H9 (cell line): ENCODE measurements at regions not wholly inside any gene's neighbourhood (a gene's known extent, or its start where the extent isn't known, plus 50 kb on each side); places are given as distances from the start of the nearest gene placed in this dataset.

Experiments
- DNase-seq: peaks from one replicate; pipeline ENCODE4 v3.0.0-alpha.2; 2017
- H2AFZ ChIP-seq: one replicate; pipeline ENCODE4 v1.6.1; 2013; ENCODE audit warnings: mild to moderate bottlenecking, low read length, control low read depth, moderate library complexity
- H2AK5ac ChIP-seq: 2 replicates; pipeline ENCODE4 v1.6.1; 2013; ENCODE audit warnings: low read length, control low read depth, mixed read lengths; ENCODE audit not compliant: insufficient read length
- H2BK120ac ChIP-seq: one replicate; pipeline ENCODE4 v1.6.1; 2013; ENCODE audit warnings: low read depth, mild to moderate bottlenecking, low read length, control low read depth, inconsistent platforms; ENCODE audit not compliant: poor library complexity, severe bottlenecking
- H2BK12ac ChIP-seq: 2 replicates; pipeline ENCODE4 v1.6.1; 2013; ENCODE audit warnings: low read length, control low read depth, mixed read lengths, low read depth; ENCODE audit not compliant: insufficient read length
- H2BK15ac ChIP-seq: 2 replicates; pipeline ENCODE4 v1.6.1; 2013; ENCODE audit warnings: low read depth, low read length, control low read depth
- H2BK20ac ChIP-seq: one replicate; pipeline ENCODE4 v1.6.1; 2013; ENCODE audit warnings: low read depth, mild to moderate bottlenecking, low read length, control low read depth, inconsistent platforms; ENCODE audit not compliant: poor library complexity, severe bottlenecking
- H2BK5ac ChIP-seq: 2 replicates; pipeline ENCODE4 v1.6.1; 2013; ENCODE audit warnings: low read length, control low read depth, mixed read lengths; ENCODE audit not compliant: insufficient read length
- H3K14ac ChIP-seq: 2 replicates; pipeline ENCODE4 v1.6.1; 2013; ENCODE audit warnings: low read length, control low read depth; ENCODE audit not compliant: insufficient read depth
- H3K18ac ChIP-seq: 2 replicates; pipeline ENCODE4 v1.6.1; 2013; ENCODE audit warnings: low read depth, mild to moderate bottlenecking, mixed read lengths, low read length, control low read depth; ENCODE audit not compliant: insufficient read length
- H3K23ac ChIP-seq: 2 replicates; pipeline ENCODE4 v1.6.1; 2013; ENCODE audit warnings: low read length, control low read depth, mixed read lengths, low read depth; ENCODE audit not compliant: insufficient read length
- H3K23me2 ChIP-seq: 2 replicates; pipeline ENCODE4 v1.6.1; 2013; ENCODE audit warnings: low read depth, mild to moderate bottlenecking, mixed read lengths, low read length, control low read depth; ENCODE audit not compliant: insufficient read length, poor library complexity, severe bottlenecking
- H3K27ac ChIP-seq: 2 replicates; pipeline ENCODE4 v1.5.1; 2013; ENCODE audit warnings: low read length, control low read depth, mixed read lengths, low read depth; ENCODE audit not compliant: insufficient read length
- H3K27me3 ChIP-seq: 2 replicates; pipeline ENCODE4 v1.6.1; 2013; ENCODE audit warnings: low read length, control low read depth, inconsistent platforms; ENCODE audit not compliant: insufficient read depth
- H3K4ac ChIP-seq: 2 replicates; pipeline ENCODE4 v1.6.1; 2013; ENCODE audit warnings: low read depth, mild to moderate bottlenecking, control low read depth, inconsistent platforms, low read length, moderate library complexity
- H3K4me1 ChIP-seq: 2 replicates; pipeline ENCODE4 v1.6.1; 2013; ENCODE audit warnings: low read length, control low read depth, inconsistent platforms; ENCODE audit not compliant: insufficient read depth
- H3K4me2 ChIP-seq: 2 replicates; pipeline ENCODE4 v1.6.1; 2013; ENCODE audit warnings: low read length, control low read depth, mixed read lengths; ENCODE audit not compliant: insufficient read length, insufficient read depth
- H3K56ac ChIP-seq: 2 replicates; pipeline ENCODE4 v1.6.1; 2013; ENCODE audit warnings: low read depth, mild to moderate bottlenecking, mixed read lengths, low read length, control low read depth; ENCODE audit not compliant: insufficient read length
- H3K79me1 ChIP-seq: 2 replicates; pipeline ENCODE4 v1.6.1; 2013; ENCODE audit warnings: low read depth, mild to moderate bottlenecking, moderate library complexity, low read length, control low read depth, inconsistent platforms; ENCODE audit not compliant: insufficient read depth, poor library complexity, severe bottlenecking
- H3K79me2 ChIP-seq: 2 replicates; pipeline ENCODE4 v1.6.1; 2013; ENCODE audit warnings: low read length, control low read depth, inconsistent platforms; ENCODE audit not compliant: insufficient read depth
- H3K9ac ChIP-seq: 2 replicates; pipeline ENCODE4 v1.6.1; 2013; ENCODE audit warnings: low read length, control low read depth, mixed read lengths; ENCODE audit not compliant: insufficient read length; ENCODE audit errors: extremely low read depth
- H3K9me3 ChIP-seq: one replicate; pipeline ENCODE4 v1.6.1; 2013; ENCODE audit warnings: low read depth, low read length, inconsistent platforms; ENCODE audit not compliant: control insufficient read depth
- H3T11ph ChIP-seq: one replicate; pipeline ENCODE4 v1.6.1; 2013; ENCODE audit warnings: mild to moderate bottlenecking, low read length, control low read depth, inconsistent platforms
- H4K20me1 ChIP-seq: one replicate; pipeline ENCODE4 v1.6.1; 2013; ENCODE audit not compliant: control insufficient read depth, insufficient read length, insufficient read depth
- H4K5ac ChIP-seq: 2 replicates; pipeline ENCODE4 v1.6.1; 2013; ENCODE audit warnings: low read depth, mild to moderate bottlenecking, mixed read lengths, low read length, control low read depth; ENCODE audit not compliant: insufficient read length
- H4K8ac ChIP-seq: replicated peaks from 2 replicates; pipeline ENCODE4 v1.6.1; 2013; ENCODE audit warnings: low read length, control low read depth, mixed read lengths, low read depth; ENCODE audit not compliant: insufficient read length
- H4K91ac ChIP-seq: 2 replicates; pipeline ENCODE4 v1.6.1; 2013; ENCODE audit warnings: low read depth, mild to moderate bottlenecking, moderate library complexity, mixed read lengths, low read length, control low read depth; ENCODE audit not compliant: insufficient read length
- H3K27ac Mint-ChIP-seq, 3 experiments: 2 replicates in 2 of 3; 3 replicates in 1 of 3; pipeline ENCODE4 v1.8.0; 2020 to 2021; ENCODE audit warnings: mixed read lengths in 3 of 3, mild to moderate bottlenecking in 1 of 3, moderate library complexity in 1 of 3
- H3K27me3 Mint-ChIP-seq: 2 replicates; pipeline ENCODE4 v1.8.0; 2021; ENCODE audit warnings: low read depth, mild to moderate bottlenecking, moderate library complexity, mixed read lengths
- H3K36me3 Mint-ChIP-seq, 3 experiments: 2 replicates in 2 of 3; 3 replicates in 1 of 3; pipeline ENCODE4 v1.8.0; 2020 to 2021; ENCODE audit warnings: low read depth in 3 of 3, mixed read lengths in 3 of 3; ENCODE audit not compliant: insufficient read depth in 1 of 3
- H3K4me1 Mint-ChIP-seq, 2 experiments: 2 replicates each; pipeline ENCODE4 v1.8.0; 2020; ENCODE audit warnings: mixed read lengths in 2 of 2
- H3K4me3 Mint-ChIP-seq, 2 experiments: 2 replicates in 1 of 2; 3 replicates in 1 of 2; pipeline ENCODE4 v1.8.0; 2020 to 2021; ENCODE audit warnings: mild to moderate bottlenecking in 2 of 2, mixed read lengths in 2 of 2, moderate library complexity in 1 of 2
- H3K9me3 Mint-ChIP-seq, 2 experiments: 2 replicates in 1 of 2; 3 replicates in 1 of 2; pipeline ENCODE4 v1.8.0; 2020; ENCODE audit warnings: mild to moderate bottlenecking in 2 of 2, mixed read lengths in 2 of 2, moderate library complexity in 1 of 2
- WGBS: extraction: QIAGEN DNeasy Blood & Tissue Kit; methylation state at CpG from one replicate; pipeline ENCODE4 v1.1.7; 2013; ENCODE audit warnings: missing lambda C conversion rate, low lambda C conversion rate, mixed read lengths; ENCODE audit not compliant: insufficient read length; ENCODE audit errors: extremely low coverage; 5-methylcytosine and 5-hydroxymethylcytosine counted together
- TF ChIP-seq, protein P1 (sequence below): fragments of 200-600 bp; sonication (generic); conservative IDR thresholded peaks from 3 replicates; pipeline ENCODE4 v1.8.0; 2021; ENCODE audit warnings: antibody characterized with exemption, mild to moderate bottlenecking

- Histone ChIP-seq H3K79me2 (no peaks in the 10 kb centered on the region), H2BK15ac (no peak overlapping the region), H3K9me3 (no peaks in the 10 kb centered on the region), H3K79me1 (no peaks in the 10 kb centered on the region), H3K56ac (no peak overlapping the region), H3K4me1 (peaks cover 24% of the 10 kb centered on the region), H4K20me1 (no peaks in the 10 kb centered on the region), H3K9ac (no peak overlapping the region), H3K27ac (no peak overlapping the region), H2AK5ac (no peak overlapping the region), H3K4ac (no peak overlapping the region), H3K27me3 (no peaks in the 10 kb centered on the region), H2BK120ac (no peak overlapping the region), H3T11ph (no peak overlapping the region), H2BK20ac (no peak overlapping the region), H4K5ac (no peak overlapping the region), H3K18ac (no peak overlapping the region), H3K23me2 (no peaks in the 10 kb centered on the region), H2BK5ac (no peak overlapping the region), H3K14ac (peak overlapping the region; percentile 44), H3K23ac (no peak overlapping the region), H3K4me2 (no peak overlapping the region), H2AFZ (no peak overlapping the region), H4K91ac (no peak overlapping the region), H2BK12ac (no peak overlapping the region), H4K8ac (no peak overlapping the region)
- H3K4me3 Mint-ChIP-seq = no peak overlapping the region
- no CpG with 5 or more reads among the region's 3 CpGs for WGBS
- peaks cover 0 to 13% (median 8%) of the 10 kb centered on the region in 3 experiments; a peak in 3 of 7 replicates for H3K36me3 Mint-ChIP-seq
- no peak for DNase-seq
- peaks cover 4% of the 10 kb centered on the region for H3K27me3 Mint-ChIP-seq
- peak overlapping the region in 1 of 3 experiments; percentile 94; a peak in 1 of 7 replicates for H3K27ac Mint-ChIP-seq
- peaks cover 48 to 56% of the 10 kb centered on the region in 2 experiments for H3K4me1 Mint-ChIP-seq
- TF ChIP-seq, protein P1, sequence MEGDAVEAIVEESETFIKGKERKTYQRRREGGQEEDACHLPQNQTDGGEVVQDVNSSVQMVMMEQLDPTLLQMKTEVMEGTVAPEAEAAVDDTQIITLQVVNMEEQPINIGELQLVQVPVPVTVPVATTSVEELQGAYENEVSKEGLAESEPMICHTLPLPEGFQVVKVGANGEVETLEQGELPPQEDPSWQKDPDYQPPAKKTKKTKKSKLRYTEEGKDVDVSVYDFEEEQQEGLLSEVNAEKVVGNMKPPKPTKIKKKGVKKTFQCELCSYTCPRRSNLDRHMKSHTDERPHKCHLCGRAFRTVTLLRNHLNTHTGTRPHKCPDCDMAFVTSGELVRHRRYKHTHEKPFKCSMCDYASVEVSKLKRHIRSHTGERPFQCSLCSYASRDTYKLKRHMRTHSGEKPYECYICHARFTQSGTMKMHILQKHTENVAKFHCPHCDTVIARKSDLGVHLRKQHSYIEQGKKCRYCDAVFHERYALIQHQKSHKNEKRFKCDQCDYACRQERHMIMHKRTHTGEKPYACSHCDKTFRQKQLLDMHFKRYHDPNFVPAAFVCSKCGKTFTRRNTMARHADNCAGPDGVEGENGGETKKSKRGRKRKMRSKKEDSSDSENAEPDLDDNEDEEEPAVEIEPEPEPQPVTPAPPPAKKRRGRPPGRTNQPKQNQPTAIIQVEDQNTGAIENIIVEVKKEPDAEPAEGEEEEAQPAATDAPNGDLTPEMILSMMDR = no peak
- H3K9me3 Mint-ChIP-seq = peaks cover 3 to 5% of the 10 kb centered on the region in 2 experiments; a peak in 2 of 5 replicates
These were observed 61.8 kb upstream of the POU2F1 start for GRCh38 chr1:167158813-167159275.
